RWPE2 (cell line): ENCODE measurements at regions not wholly inside any gene's neighbourhood (a gene's known extent, or its start where the extent isn't known, plus 50 kb on each side); places are given as distances from the start of the nearest gene placed in this dataset.

Experiments used
- ATAC-seq: fragments of 200-7000 bp; cut with Tn5 transposase; 3 replicates; pipeline ENCODE4 v1.9.1; 2021; ENCODE audit warnings: low read depth
- DNase-seq: peaks from one replicate; pipeline ENCODE4 v3.0.0-alpha.2; 2020; ENCODE audit warnings: low spot score
- H3K27ac ChIP-seq: fragments of 450-650 bp; 2 replicates; pipeline ENCODE4 v1.5.1; 2017; ENCODE audit warnings: mild to moderate bottlenecking; ENCODE audit not compliant: poor library complexity, severe bottlenecking
- H3K27me3 ChIP-seq: fragments of 250-450 bp; sonication (Bioruptor Pico); 2 replicates; pipeline ENCODE4 v1.5.1; 2021; ENCODE audit warnings: mild to moderate bottlenecking, moderate library complexity; ENCODE audit not compliant: insufficient read depth, poor library complexity, severe bottlenecking
- H3K36me3 ChIP-seq: fragments of 250-450 bp; sonication (Bioruptor Pico); 2 replicates; pipeline ENCODE4 v1.5.1; 2020; ENCODE audit warnings: low read depth, mild to moderate bottlenecking, moderate library complexity
- H3K4me1 ChIP-seq: fragments of 250-450 bp; sonication (Bioruptor Pico); 2 replicates; pipeline ENCODE4 v1.5.1; 2021; ENCODE audit warnings: mild to moderate bottlenecking, moderate library complexity; ENCODE audit not compliant: insufficient read depth, poor library complexity, severe bottlenecking
- H3K4me3 ChIP-seq: fragments of 250-450 bp; sonication (Bioruptor Pico); 2 replicates; pipeline ENCODE4 v1.5.1; 2021; ENCODE audit warnings: mild to moderate bottlenecking, moderate library complexity; ENCODE audit not compliant: severe bottlenecking
- H3K9me3 ChIP-seq: fragments of 250-450 bp; sonication (Bioruptor Pico); 2 replicates; pipeline ENCODE4 v1.5.1; 2021; ENCODE audit warnings: mild to moderate bottlenecking, moderate library complexity; ENCODE audit not compliant: severe bottlenecking
- TF ChIP-seq, protein P1 (sequence below): fragments of 450-650 bp; IDR thresholded peaks from one replicate; pipeline ENCODE4 v1.5.1; 2017; ENCODE audit warnings: mild to moderate bottlenecking, moderate library complexity; ENCODE audit not compliant: poor library complexity, severe bottlenecking

DNA sequence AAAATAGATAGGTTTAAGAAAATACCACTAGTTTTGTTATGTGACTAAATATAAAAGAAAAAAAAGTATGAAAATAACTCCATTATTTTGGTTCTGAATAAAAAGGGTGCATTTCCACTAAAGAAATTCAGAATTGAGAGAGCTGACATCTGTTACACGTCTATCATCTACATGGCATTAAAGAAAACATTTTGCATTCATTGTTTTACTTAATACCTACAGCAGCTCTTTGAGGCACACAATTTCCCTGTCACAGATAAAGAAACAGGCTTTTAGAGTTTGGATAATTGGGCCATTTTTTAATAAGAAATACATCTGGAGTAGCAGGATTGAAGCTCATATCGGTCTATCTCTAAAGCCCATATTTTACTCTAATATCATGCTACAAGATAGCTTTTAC, 145.7 kb upstream of the LUZP2 start:
- Histone ChIP-seq H3K4me3 (no peak overlapping the region), H3K4me1 (no peaks in the 10 kb centered on the region), H3K36me3 (no peaks in the 10 kb centered on the region), H3K27me3 (no peaks in the 10 kb centered on the region), H3K9me3 (no peaks in the 10 kb centered on the region), H3K27ac (no peak overlapping the region)
- DNase-seq (no peak), ATAC-seq (no peak)
- TF ChIP-seq, protein P1, sequence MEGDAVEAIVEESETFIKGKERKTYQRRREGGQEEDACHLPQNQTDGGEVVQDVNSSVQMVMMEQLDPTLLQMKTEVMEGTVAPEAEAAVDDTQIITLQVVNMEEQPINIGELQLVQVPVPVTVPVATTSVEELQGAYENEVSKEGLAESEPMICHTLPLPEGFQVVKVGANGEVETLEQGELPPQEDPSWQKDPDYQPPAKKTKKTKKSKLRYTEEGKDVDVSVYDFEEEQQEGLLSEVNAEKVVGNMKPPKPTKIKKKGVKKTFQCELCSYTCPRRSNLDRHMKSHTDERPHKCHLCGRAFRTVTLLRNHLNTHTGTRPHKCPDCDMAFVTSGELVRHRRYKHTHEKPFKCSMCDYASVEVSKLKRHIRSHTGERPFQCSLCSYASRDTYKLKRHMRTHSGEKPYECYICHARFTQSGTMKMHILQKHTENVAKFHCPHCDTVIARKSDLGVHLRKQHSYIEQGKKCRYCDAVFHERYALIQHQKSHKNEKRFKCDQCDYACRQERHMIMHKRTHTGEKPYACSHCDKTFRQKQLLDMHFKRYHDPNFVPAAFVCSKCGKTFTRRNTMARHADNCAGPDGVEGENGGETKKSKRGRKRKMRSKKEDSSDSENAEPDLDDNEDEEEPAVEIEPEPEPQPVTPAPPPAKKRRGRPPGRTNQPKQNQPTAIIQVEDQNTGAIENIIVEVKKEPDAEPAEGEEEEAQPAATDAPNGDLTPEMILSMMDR, result no peak

DNA sequence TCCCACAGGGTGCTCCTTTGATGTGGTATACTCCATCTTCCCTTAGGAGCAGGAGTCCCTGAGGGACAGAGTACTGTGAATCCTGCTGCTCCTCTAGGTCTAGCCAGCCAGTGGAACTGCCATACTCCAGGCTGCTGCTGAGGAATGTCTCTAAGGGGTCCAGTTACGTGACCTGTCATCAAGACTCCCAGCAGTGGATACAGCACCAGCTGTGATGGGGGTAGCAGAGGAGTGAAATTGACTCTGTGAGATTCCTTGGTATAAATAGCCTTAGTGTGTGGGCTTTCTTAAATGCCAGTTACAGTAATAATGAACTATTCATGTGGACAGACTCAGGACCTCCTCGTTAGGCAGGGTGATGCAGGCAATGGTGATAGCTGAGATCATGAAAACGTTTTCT, 140.4 kb upstream of the LUZP2 start:
- H3K27ac ChIP-seq, result no peak overlapping the region
- H3K27me3 ChIP-seq, result no peaks in the 10 kb centered on the region
- DNase-seq (no peak), ATAC-seq (no peak)
- H3K4me1 ChIP-seq, result no peaks in the 10 kb centered on the region
- H3K9me3 ChIP-seq, result no peaks in the 10 kb centered on the region
- no peaks in the 10 kb centered on the region for H3K36me3 ChIP-seq
- H3K4me3 ChIP-seq, result no peak overlapping the region
- TF ChIP-seq, protein P1, result no peak

DNA sequence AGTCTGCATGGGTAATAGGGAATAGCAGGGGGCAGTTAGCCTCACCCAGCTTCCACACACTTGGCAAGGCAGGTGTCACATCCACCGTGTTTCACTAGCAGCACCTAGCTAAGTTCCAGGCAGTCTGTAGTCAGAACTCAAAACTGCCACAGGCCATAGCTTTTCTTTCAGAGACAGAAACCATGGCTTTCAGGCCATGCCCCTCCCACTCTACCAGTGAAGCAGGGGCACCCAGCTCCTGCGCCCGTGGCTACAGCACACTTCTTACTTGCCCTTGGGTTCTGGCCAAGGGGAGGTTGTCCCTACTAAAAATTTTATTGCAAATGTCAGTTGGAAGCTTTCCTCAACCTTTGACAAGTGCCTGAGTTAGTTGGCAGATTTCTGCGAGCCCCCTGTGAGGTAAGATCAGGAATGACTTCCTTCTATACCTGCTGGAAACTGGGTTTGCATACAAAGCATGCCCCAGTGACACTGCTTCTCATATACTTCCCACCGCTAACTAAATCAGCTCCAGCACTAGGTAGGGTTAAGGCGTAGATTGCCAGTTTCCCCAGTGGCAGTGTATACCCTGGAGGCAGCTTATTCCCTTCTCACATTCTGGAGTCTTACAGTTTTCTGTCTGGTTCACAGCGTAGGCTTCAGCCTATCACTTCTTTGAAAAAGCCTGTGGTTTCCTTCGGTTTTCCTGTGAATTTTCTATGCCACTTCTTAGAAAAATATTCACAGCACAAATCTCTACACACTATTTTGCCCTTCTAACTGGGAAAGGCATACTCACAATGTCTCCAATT, 139.0 kb upstream of the LUZP2 start:
- Histone ChIP-seq H3K4me3 (no peak overlapping the region), H3K36me3 (no peaks in the 10 kb centered on the region), H3K27ac (no peak overlapping the region), H3K9me3 (no peaks in the 10 kb centered on the region), H3K27me3 (no peaks in the 10 kb centered on the region), H3K4me1 (no peaks in the 10 kb centered on the region)
- ATAC-seq, result no peak
- no peak for DNase-seq
- TF ChIP-seq, protein P1, result no peak

DNA sequence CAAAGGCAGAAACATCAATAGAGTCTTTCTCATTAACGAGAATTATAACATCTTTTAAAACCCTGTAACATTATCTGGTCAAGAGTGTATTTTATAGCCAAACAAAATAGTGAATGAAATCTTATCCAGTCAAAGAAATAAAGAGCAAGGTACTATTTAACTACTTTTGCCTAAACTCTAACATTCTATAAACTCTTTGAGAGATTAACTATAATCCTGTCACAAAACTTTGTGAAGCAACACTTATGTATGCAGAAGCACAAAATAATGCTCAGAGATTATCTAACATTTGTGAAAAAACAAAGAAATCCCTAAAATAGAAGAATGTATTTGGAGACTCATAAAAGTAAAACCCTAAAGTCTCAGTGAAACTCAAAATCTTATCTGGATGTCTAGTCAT, 124.4 kb upstream of the LUZP2 start:
- no peaks in the 10 kb centered on the region for H3K27me3 ChIP-seq
- no peak for ATAC-seq

DNA sequence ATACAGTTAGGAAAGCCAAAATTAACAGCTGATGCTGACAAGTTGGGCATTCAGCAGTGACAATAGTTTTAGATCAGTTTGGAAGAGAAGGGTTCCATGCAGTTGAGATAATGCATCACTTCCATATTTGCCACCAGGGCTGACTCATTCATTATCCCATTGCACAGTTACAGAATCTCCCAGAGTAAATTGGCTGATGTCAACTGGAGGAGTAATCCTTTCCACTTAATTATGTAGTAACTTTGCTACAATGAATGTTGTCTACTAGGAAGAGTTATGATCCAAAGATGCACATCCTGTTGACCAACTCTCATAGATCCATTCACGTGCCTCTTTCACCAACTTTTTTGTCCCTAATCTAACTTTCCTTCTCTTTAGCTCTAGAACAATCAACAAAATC, 123.3 kb upstream of the LUZP2 start:
- ATAC-seq, result no peak
- Histone ChIP-seq H3K36me3 (no peaks in the 10 kb centered on the region), H3K4me3 (no peak overlapping the region), H3K27ac (no peak overlapping the region), H3K27me3 (no peaks in the 10 kb centered on the region), H3K9me3 (no peaks in the 10 kb centered on the region), H3K4me1 (no peaks in the 10 kb centered on the region)
- TF ChIP-seq, protein P1, result no peak
- DNase-seq, result no peak

More for the DNA sequence above, 124.4 kb upstream of the LUZP2 start:
- H3K36me3 ChIP-seq, result no peaks in the 10 kb centered on the region
- no peak overlapping the region for H3K27ac ChIP-seq
- no peaks in the 10 kb centered on the region for H3K4me1 ChIP-seq
- no peak overlapping the region for H3K4me3 ChIP-seq
- TF ChIP-seq, protein P1, result no peak
- H3K9me3 ChIP-seq, result no peaks in the 10 kb centered on the region
- DNase-seq, result no peak
